ENCODE measurements at regions not wholly inside any gene's neighbourhood (a gene's known extent, or its start where the extent isn't known, plus 50 kb on each side); places are given as distances from the start of the nearest gene placed in this dataset.

DNA sequence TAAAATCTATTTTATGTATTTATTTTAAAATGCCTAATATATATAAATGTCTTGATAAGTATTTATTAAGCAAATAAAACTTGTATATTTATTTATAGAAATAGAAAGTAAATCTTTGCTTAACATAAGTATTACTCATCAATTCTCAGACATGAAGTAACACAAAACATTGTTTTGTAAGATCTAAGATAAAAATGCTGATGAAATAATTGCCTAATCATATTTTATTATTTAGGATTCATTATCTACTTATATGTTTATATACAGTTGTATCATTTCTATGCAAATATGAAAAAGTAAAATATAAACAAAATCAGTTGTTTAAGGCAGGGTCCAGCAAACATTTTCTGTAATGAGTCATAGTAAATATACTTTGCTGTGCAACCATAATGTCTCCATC lies 507.8 kb upstream of the CNTN5 start (continued):
- TF ChIP-seq CUX1 (IDR thresholded peaks at IDR 0.05; ENCODE audit: insufficient replicate concordance, low read depth, low read length), result no peak
- no peak for TF ChIP-seq YBX1 (IDR thresholded peaks at IDR 0.05)
- TF ChIP-seq, protein P1, sequence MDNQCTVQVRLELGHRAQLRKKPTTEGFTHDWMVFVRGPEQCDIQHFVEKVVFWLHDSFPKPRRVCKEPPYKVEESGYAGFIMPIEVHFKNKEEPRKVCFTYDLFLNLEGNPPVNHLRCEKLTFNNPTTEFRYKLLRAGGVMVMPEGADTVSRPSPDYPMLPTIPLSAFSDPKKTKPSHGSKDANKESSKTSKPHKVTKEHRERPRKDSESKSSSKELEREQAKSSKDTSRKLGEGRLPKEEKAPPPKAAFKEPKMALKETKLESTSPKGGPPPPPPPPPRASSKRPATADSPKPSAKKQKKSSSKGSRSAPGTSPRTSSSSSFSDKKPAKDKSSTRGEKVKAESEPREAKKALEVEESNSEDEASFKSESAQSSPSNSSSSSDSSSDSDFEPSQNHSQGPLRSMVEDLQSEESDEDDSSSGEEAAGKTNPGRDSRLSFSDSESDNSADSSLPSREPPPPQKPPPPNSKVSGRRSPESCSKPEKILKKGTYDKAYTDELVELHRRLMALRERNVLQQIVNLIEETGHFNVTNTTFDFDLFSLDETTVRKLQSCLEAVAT (IDR thresholded peaks at IDR 0.05), result no peak

DNA sequence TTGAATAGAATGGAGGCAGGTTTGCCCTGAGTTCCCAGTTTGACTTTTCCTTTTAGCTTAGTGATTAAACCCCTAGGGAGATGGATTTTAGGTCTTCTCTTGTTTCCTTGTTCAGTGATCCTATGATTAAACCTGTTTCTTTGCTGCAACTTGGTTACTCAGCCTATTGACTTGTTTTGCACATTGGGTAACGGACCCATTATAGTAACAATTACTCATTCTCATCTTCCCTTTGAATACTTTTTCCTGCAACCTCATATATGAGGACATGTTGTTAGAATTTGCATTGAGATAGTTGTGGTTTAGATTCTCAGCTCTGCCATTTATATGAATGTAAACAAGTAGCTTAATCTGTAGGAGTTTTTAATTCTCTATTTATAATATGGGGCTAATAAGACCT lies 489.2 kb upstream of the CNTN5 start:
- in situ Hi-C loops (cut with MboI), result no loop called here
- no peaks in the 10 kb centered on the region for H3K9me3 ChIP-seq (replicated peaks; ENCODE audit: control insufficient read depth, insufficient read depth, low read length)
- H3K36me3 ChIP-seq (ENCODE audit: control insufficient read depth in 2 of 2, insufficient read depth in 2 of 2, low read length in 1 of 2), result no peaks in the 10 kb centered on the region
- no peak for ATAC-seq
- WGBS (ENCODE audit: insufficient coverage, insufficient replicate concordance, low lambda C conversion rate, missing lambda C conversion rate), result 0% methylated on average over 1 of the region's 1 CpG
- H3K27me3 ChIP-seq (replicated peaks in 1 of 2; ENCODE audit: control insufficient read depth in 2 of 2, insufficient read depth in 2 of 2, low read length in 1 of 2), result no peaks in the 10 kb centered on the region
- no peak overlapping the region for H3K27ac ChIP-seq (ENCODE audit: control insufficient read depth, insufficient read depth)
- no peaks in the 10 kb centered on the region for H3K4me1 ChIP-seq (ENCODE audit: control insufficient read depth, insufficient read depth, low read length)
- no peak for FAIRE-seq
- POLR2A ChIA-PET, result no interaction called here
- H4K20me1 ChIP-seq (ENCODE audit: control insufficient read depth, insufficient read depth), result no peaks in the 10 kb centered on the region
- BruUV-seq (replicated peaks), result no TSS peak
- RAD21 ChIA-PET (ENCODE audit: unreplicated experiment), result no interaction called here
- no peak overlapping the region for H3K4me3 ChIP-seq
- CTCF ChIA-PET, result no interaction called here
- no peak for TF ChIP-seq IKZF1 (conservative IDR thresholded peaks at IDR 0.05)
- TF ChIP-seq CHD2 (IDR thresholded peaks at IDR 0.05; ENCODE audit: borderline replicate concordance, low read depth, low read length), result no peak
- TF ChIP-seq HCFC1 (IDR thresholded peaks at IDR 0.05; ENCODE audit: low read length), result no peak
- TF ChIP-seq, protein P2, sequence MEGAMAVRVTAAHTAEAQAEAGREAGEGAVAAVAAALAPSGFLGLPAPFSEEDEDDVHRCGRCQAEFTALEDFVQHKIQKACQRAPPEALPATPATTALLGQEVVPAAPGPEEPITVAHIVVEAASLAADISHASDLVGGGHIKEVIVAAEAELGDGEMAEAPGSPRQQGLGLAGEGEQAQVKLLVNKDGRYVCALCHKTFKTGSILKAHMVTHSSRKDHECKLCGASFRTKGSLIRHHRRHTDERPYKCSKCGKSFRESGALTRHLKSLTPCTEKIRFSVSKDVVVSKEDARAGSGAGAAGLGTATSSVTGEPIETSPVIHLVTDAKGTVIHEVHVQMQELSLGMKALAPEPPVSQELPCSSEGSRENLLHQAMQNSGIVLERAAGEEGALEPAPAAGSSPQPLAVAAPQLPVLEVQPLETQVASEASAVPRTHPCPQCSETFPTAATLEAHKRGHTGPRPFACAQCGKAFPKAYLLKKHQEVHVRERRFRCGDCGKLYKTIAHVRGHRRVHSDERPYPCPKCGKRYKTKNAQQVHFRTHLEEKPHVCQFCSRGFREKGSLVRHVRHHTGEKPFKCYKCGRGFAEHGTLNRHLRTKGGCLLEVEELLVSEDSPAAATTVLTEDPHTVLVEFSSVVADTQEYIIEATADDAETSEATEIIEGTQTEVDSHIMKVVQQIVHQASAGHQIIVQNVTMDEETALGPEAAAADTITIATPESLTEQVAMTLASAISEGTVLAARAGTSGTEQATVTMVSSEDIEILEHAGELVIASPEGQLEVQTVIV (IDR thresholded peaks at IDR 0.05; ENCODE audit: borderline replicate concordance, partially characterized antibody), result no peak
- TF ChIP-seq RFX5 (IDR thresholded peaks at IDR 0.05; ENCODE audit: low read depth, low read length), result no peak
- TF ChIP-seq ZZZ3 (IDR thresholded peaks at IDR 0.05; ENCODE audit: control insufficient read depth, insufficient read length, low read depth), result no peak
- no peak for TF ChIP-seq LARP7 (IDR thresholded peaks at IDR 0.05)
- intact Hi-C loops (cut with micrococcal nuclease; ENCODE audit: unreplicated experiment), result no loop called here
- H3K4me2 ChIP-seq (ENCODE audit: control insufficient read depth, insufficient read depth), result no peak overlapping the region
- no peak for DNase-seq (ENCODE audit: low read depth, low spot score)
- SMC1A ChIA-PET (ENCODE audit: uncharacterized antibody, unreplicated experiment), result no interaction called here
- H2AFZ ChIP-seq (ENCODE audit: control insufficient read depth, low read depth, low read length), result no peak overlapping the region
- no peak overlapping the region for H3K9ac ChIP-seq (ENCODE audit: control insufficient read depth, insufficient read depth, low read length)
- H3K79me2 ChIP-seq (ENCODE audit: control insufficient read depth, insufficient read depth, low read length), result no peaks in the 10 kb centered on the region

Measured in GM12878 (cell line).